NT2/D1 (cell line): ENCODE measurements at regions not wholly inside any gene's neighbourhood (a gene's known extent, or its start where the extent isn't known, plus 50 kb on each side); places are given as distances from the start of the nearest gene placed in this dataset.

Source experiments
- DNase-seq: peaks from one replicate; pipeline ENCODE4 v3.0.0-alpha.2; 2011; ENCODE audit warnings: low read depth, low spot score
- H3K27me3 ChIP-seq: 2 replicates; pipeline ENCODE4 v1.6.0; 2011; ENCODE audit warnings: mild to moderate bottlenecking; ENCODE audit not compliant: insufficient read length, insufficient read depth
- H3K36me3 ChIP-seq: 2 replicates; pipeline ENCODE4 v1.6.1; 2011; ENCODE audit warnings: mild to moderate bottlenecking, low read length, mixed read lengths; ENCODE audit not compliant: insufficient read depth, insufficient read length
- H3K4me1 ChIP-seq: 2 replicates; pipeline ENCODE4 v1.5.1; 2011; ENCODE audit not compliant: insufficient read depth, insufficient read length
- H3K4me3 ChIP-seq: 2 replicates; pipeline ENCODE4 v1.5.1; 2011; ENCODE audit warnings: low read depth; ENCODE audit not compliant: insufficient read length
- H3K9ac ChIP-seq: 2 replicates; pipeline ENCODE4 v1.6.0; 2011; ENCODE audit warnings: low read depth; ENCODE audit not compliant: insufficient read length
- H3K9me3 ChIP-seq: 2 replicates; pipeline ENCODE4 v1.5.1; 2011; ENCODE audit warnings: mild to moderate bottlenecking, low read length; ENCODE audit not compliant: insufficient read depth
- SUZ12 ChIP-seq: IDR thresholded peaks from 2 replicates; pipeline ENCODE4 v1.6.1; 2011; ENCODE audit not compliant: insufficient read length, insufficient read depth; ENCODE audit errors: extremely low read depth
- YY1 ChIP-seq: IDR thresholded peaks from 2 replicates; pipeline ENCODE4 v1.6.1; 2011; ENCODE audit not compliant: insufficient read length, insufficient read depth
- ZNF274 ChIP-seq: IDR thresholded peaks from 2 replicates; pipeline ENCODE4 v1.6.1; 2011; ENCODE audit warnings: mild to moderate bottlenecking, low read depth, low read length

DNA sequence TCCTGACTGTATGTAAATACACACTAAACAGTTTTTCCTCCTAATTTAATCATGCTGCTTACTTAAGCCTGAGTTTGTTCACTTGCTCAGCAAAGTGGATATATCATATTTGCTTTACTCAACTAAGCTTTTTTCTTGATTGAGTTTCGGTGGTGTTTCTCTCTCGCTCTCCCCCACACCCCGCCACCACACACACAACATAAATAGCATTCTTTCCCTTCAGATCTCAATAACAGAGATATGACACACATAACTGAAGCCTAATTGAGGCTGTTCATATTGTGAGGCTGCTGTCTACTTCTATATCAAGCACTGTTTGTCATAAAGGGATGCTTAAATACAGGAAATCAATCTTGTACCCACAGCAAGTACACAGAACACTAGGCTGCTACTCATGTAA, 364.9 kb downstream of the FAT3 start:
- Histone ChIP-seq H3K4me3 (no peak overlapping the region), H3K9me3 (no peaks in the 10 kb centered on the region), H3K4me1 (no peaks in the 10 kb centered on the region), H3K9ac (no peak overlapping the region), H3K36me3 (no peaks in the 10 kb centered on the region), H3K27me3 (no peaks in the 10 kb centered on the region)
- no peak for DNase-seq
- TF ChIP-seq YY1, result no peak
- TF ChIP-seq ZNF274, result no peak
- no peak for TF ChIP-seq SUZ12

DNA sequence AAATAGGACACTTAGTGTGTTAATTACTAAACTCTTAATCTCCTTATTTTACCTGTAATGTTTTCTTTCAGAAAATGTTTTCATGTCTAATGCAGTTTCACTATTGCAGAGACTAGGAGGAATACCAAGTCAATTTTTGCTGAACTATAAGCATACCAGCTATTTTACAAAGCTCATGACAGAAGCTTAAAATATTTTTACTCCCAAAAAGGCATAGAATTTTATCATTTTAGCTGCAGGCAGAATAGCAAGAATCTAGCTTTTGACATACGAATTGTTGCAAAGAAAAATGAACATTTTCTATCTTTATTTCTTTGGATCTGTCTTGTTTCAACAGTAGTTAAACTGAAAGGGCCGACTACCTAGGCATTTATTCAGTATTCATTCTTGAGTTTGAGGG, 366.9 kb downstream of the FAT3 start:
- Histone ChIP-seq H3K4me1 (no peaks in the 10 kb centered on the region), H3K27me3 (no peaks in the 10 kb centered on the region), H3K4me3 (no peak overlapping the region), H3K9ac (no peak overlapping the region), H3K36me3 (no peaks in the 10 kb centered on the region), H3K9me3 (no peaks in the 10 kb centered on the region)
- TF ChIP-seq YY1 (no peak), ZNF274 (no peak), SUZ12 (no peak)
- no peak for DNase-seq

DNA sequence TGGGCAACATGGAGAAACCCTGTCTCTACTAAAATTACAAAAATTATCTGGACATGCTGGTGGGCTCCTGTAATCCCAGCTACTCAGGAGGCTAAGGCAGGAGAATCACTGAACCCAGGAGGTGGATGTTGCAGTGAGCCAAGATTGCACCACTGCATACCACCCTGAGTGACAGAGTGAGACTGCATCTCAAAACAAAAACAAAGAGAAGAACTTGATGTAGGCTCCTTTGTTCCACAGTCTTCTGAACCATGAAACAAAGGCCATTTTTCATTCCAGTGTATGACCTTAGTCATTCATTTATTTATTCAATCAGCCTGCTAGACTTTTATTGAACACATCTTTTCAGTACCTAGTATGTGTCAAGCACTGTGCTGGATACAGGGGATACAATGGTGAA, 369.6 kb downstream of the FAT3 start:
- Histone ChIP-seq H3K4me1 (no peaks in the 10 kb centered on the region), H3K4me3 (no peak overlapping the region), H3K9me3 (no peaks in the 10 kb centered on the region), H3K9ac (no peak overlapping the region), H3K27me3 (no peaks in the 10 kb centered on the region), H3K36me3 (no peaks in the 10 kb centered on the region)
- TF ChIP-seq YY1 (no peak), ZNF274 (no peak), SUZ12 (no peak)
- no peak for DNase-seq

DNA sequence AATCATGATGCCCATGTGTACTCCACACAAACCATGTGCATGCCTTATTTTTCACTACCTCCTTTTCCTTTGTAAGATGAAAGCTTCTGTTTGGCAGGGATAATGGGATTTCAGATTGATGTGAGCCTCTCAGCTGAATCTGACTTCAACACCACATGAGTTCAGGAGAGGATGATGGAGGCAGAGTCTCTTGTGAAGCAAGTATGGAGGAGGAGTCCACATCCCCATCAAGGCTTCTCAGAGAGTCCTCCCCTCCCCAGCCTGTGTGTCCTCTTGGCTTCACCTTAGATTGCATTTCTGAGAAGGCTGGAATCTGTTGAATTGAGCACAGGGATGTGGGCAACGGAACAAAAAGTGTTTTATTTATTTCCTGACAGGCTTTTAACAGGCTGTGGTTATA, 370.4 kb downstream of the FAT3 start:
- Histone ChIP-seq H3K9ac (no peak overlapping the region), H3K4me1 (no peaks in the 10 kb centered on the region), H3K27me3 (no peaks in the 10 kb centered on the region), H3K9me3 (no peaks in the 10 kb centered on the region), H3K36me3 (no peaks in the 10 kb centered on the region), H3K4me3 (no peak overlapping the region)
- DNase-seq, result no peak
- TF ChIP-seq SUZ12, result no peak
- no peak for TF ChIP-seq YY1
- TF ChIP-seq ZNF274, result no peak

DNA sequence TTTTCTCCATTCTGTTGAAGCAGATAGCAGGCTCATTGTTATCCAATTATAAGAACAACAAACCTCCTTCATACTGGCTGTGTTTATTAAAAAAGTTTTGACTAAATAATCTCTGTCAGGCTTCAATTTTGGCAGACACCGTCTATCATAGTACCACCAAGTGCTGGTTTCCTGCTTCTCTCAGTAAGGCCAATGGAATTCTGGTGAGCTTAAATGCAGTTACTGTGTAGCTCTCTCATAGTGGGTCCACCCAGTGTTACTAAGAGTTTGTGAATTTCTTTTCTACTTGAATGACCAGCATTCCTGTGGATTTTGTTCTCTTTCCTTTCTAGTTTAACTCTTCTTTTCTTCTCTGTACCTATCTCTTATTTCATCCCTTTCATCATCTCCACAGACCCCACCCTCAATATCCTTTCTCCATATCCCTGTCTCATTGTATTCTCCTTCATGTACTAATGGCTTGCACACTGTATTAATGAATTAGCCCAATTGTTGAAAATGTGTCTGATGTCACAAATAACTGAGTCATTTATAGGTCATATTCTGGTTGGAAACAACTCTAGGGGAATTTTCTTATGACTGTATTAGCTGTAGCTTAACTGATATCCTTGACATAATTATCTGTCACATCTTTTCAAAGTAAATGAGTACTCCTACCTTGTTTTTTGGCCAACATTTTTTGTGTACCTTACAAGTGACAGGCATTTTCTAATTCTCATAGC, 372.1 kb downstream of the FAT3 start:
- no peak for DNase-seq
- H3K27me3 ChIP-seq, result no peaks in the 10 kb centered on the region
- TF ChIP-seq YY1, result no peak
- no peak for TF ChIP-seq ZNF274
- no peak for TF ChIP-seq SUZ12
- H3K9ac ChIP-seq, result no peak overlapping the region
- no peaks in the 10 kb centered on the region for H3K4me1 ChIP-seq
- H3K4me3 ChIP-seq, result no peak overlapping the region
- no peaks in the 10 kb centered on the region for H3K36me3 ChIP-seq
- H3K9me3 ChIP-seq, result no peaks in the 10 kb centered on the region

DNA sequence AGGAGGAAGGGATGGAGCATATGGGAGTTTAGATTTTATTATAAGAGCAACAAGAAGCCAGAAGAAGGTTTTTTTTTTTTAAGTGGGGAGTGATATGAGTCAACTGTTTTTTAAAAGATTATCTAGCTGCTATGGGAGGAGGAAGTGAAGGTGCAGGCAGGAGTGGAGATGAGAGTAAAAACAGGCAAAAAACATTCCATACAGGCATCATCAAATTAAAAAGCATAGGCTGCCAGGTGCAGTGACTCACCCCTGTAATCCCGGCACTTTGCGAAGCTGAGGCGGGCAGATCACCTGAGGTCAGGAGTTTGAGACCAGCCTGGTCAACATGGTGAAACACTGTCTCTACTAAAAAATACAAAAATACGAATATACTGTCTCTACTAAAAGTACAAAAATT, 368.4 kb upstream of the MTNR1B start:
- Histone ChIP-seq H3K27me3 (no peaks in the 10 kb centered on the region), H3K9ac (no peak overlapping the region), H3K36me3 (no peaks in the 10 kb centered on the region), H3K9me3 (no peaks in the 10 kb centered on the region), H3K4me1 (no peaks in the 10 kb centered on the region), H3K4me3 (no peak overlapping the region)
- TF ChIP-seq SUZ12 (no peak), YY1 (no peak), ZNF274 (no peak)
- no peak for DNase-seq

DNA sequence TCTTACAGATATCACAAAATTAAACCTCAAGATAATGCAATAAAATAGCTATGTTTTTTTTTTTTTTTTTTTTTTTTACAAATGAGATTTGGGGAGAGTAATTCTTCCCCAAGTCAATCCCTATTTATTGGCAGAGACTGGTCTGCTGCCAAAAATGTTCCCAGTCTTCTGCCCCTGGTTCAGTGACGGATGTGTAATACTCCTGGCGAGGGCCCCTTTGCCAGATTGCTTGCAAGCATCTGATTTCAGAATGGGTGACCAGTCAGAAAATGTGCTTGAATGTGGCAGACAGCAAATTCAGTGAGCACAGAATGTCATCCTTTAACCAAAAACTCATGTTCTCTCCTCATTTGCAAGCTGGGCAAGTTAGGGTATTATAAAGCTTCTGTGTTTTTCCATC, 363.8 kb upstream of the MTNR1B start:
- DNase-seq, result no peak
- TF ChIP-seq YY1 (no peak), SUZ12 (no peak), ZNF274 (no peak)
- Histone ChIP-seq H3K4me1 (no peaks in the 10 kb centered on the region), H3K9me3 (no peaks in the 10 kb centered on the region), H3K36me3 (no peaks in the 10 kb centered on the region), H3K4me3 (no peak overlapping the region), H3K27me3 (no peaks in the 10 kb centered on the region), H3K9ac (no peak overlapping the region)
